AG09309 (cell line): ENCODE measurements at regions not wholly inside any gene's neighbourhood (a gene's known extent, or its start where the extent isn't known, plus 50 kb on each side); places are given as distances from the start of the nearest gene placed in this dataset.

ENCODE experiments used
- DNase-seq: peaks from one replicate; pipeline ENCODE4 v3.0.0-alpha.2; 2010; ENCODE audit warnings: low read depth
- H3K4me3 ChIP-seq: 2 replicates; pipeline ENCODE4 v1.5.1; 2011; ENCODE audit warnings: mild to moderate bottlenecking, low read depth, low read length, moderate library complexity; ENCODE audit not compliant: control insufficient read depth
- TF ChIP-seq, protein P1 (sequence below): IDR thresholded peaks from 2 replicates; pipeline ENCODE4 v1.5.1; 2011; ENCODE audit warnings: mild to moderate bottlenecking, low read depth, low read length, inconsistent platforms; ENCODE audit not compliant: insufficient read depth, control insufficient read depth; ENCODE audit errors: missing control alignments

- TF ChIP-seq, protein P1, sequence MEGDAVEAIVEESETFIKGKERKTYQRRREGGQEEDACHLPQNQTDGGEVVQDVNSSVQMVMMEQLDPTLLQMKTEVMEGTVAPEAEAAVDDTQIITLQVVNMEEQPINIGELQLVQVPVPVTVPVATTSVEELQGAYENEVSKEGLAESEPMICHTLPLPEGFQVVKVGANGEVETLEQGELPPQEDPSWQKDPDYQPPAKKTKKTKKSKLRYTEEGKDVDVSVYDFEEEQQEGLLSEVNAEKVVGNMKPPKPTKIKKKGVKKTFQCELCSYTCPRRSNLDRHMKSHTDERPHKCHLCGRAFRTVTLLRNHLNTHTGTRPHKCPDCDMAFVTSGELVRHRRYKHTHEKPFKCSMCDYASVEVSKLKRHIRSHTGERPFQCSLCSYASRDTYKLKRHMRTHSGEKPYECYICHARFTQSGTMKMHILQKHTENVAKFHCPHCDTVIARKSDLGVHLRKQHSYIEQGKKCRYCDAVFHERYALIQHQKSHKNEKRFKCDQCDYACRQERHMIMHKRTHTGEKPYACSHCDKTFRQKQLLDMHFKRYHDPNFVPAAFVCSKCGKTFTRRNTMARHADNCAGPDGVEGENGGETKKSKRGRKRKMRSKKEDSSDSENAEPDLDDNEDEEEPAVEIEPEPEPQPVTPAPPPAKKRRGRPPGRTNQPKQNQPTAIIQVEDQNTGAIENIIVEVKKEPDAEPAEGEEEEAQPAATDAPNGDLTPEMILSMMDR = no peak
- no peak for DNase-seq
- no peak overlapping the region for H3K4me3 ChIP-seq
Observed at GRCh38 chr12:116628450-116628793, 69.2 kb downstream of the MAP1LC3B2 start.
